Astrocyte of the spinal cord (primary cell): ENCODE measurements at regions not wholly inside any gene's neighbourhood (a gene's known extent, or its start where the extent isn't known, plus 50 kb on each side); places are given as distances from the start of the nearest gene placed in this dataset.
"Not testable (repeated sequence)": the region's sequence is repeated elsewhere in the genome, so short reads cannot be mapped to it uniquely, and the experiment has no call there.

ENCODE experiments used
- DNase-seq: peaks from one replicate; pipeline ENCODE4 v3.0.0; 2011; ENCODE audit warnings: low read depth, low spot score
- H3K4me3 ChIP-seq: 2 replicates; pipeline ENCODE4 v1.5.1; 2011; ENCODE audit warnings: low read depth, mild to moderate bottlenecking, low read length, moderate library complexity
- in situ Hi-C: cut with HindIII; loops from 2 replicates; pipeline ENCODE4 v1.10.0; 2017; ENCODE audit warnings: low sequenced_read_pairs
- TF ChIP-seq, protein P1 (sequence below): IDR thresholded peaks from 2 replicates; pipeline ENCODE4 v1.5.1; 2012; ENCODE audit warnings: low read depth, mild to moderate bottlenecking, low read length, inconsistent platforms

DNA sequence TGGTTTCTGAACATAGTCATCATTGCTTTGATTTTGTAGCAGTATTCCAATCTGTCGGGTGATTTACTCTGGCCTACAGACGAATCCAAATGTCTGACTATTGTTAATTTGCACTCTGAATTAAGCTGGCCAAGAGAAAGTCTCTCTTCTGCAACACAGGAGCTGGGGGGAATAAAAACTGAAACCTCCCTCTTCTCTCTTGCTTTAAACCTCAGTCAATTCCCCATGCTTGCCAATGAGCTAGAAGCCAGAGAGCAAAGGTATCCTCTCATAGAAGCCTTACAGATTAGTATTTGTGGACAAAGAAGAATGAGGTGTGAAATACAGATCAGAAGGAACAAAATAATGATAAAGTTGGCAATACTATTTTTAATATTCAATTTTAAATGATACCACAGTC is 353.9 kb upstream of the CDH10 start:
- TF ChIP-seq, protein P1, sequence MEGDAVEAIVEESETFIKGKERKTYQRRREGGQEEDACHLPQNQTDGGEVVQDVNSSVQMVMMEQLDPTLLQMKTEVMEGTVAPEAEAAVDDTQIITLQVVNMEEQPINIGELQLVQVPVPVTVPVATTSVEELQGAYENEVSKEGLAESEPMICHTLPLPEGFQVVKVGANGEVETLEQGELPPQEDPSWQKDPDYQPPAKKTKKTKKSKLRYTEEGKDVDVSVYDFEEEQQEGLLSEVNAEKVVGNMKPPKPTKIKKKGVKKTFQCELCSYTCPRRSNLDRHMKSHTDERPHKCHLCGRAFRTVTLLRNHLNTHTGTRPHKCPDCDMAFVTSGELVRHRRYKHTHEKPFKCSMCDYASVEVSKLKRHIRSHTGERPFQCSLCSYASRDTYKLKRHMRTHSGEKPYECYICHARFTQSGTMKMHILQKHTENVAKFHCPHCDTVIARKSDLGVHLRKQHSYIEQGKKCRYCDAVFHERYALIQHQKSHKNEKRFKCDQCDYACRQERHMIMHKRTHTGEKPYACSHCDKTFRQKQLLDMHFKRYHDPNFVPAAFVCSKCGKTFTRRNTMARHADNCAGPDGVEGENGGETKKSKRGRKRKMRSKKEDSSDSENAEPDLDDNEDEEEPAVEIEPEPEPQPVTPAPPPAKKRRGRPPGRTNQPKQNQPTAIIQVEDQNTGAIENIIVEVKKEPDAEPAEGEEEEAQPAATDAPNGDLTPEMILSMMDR: no peak
- no peak for DNase-seq
- H3K4me3 ChIP-seq: no peak overlapping the region
- in situ Hi-C loops: no loop called here

DNA sequence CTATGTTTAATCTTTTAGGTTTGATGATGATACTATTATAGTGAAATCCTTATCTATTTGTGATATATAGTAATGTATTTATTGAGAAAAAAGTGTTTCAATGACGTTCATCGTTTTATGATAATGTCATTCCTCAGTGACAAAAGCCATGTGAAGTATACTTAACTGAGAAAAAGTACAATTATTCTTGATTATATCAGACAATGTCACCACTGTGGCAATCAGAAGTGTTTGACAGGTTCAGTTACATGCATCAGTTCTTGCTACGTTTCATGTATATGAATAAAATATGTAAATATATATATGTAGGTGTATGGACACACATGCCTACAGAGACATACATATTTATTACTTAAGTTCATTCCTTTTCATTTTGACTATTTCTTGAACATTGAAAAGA is 341.5 kb upstream of the CDH10 start:
- TF ChIP-seq, protein P1: no peak
- DNase-seq: no peak
- in situ Hi-C loops: no loop called here
- no peak overlapping the region for H3K4me3 ChIP-seq

DNA sequence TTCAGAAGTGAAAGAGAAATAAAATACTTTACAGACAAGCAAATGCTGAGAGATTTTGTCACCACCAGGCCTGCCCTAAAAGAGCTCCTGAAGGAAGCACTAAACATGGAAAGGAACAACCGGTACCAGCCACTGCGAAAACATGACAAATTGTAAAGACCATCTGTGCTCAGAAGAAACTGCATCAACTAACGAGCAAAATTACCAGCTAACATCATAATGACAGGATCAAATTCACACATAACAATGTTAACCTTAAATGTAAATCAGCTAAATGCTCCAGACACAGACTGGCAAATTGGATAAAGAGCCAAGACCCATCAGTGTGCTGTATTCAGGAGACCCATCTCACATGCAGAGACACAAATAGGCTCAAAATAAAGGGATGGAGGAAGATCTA is 333.8 kb upstream of the CDH10 start:
- DNase-seq, H3K4me3 ChIP-seq, in situ Hi-C loops: not testable (repeated sequence)

DNA sequence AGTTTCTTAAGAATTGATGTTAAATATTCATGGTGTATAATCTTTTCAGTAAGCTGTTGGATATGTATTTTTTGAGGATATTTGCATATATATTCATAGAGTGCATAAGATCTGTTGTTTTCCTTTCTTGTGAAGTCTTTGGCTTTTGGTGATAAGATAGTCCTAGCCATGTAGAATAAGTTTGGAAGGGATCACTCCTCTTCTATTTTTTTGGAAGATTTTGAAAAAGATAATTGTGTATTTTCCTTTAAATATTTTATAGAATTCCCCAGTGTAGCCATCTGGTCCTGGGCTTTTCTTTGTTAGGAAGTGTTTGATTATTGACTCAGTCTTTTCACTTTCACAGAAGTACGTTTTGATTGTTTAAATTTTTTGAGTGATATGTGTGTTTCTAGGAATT is 318.8 kb upstream of the CDH10 start:
- TF ChIP-seq, protein P1: no peak
- DNase-seq: no peak
- H3K4me3 ChIP-seq: no peak overlapping the region
- in situ Hi-C loops: no loop called here

DNA sequence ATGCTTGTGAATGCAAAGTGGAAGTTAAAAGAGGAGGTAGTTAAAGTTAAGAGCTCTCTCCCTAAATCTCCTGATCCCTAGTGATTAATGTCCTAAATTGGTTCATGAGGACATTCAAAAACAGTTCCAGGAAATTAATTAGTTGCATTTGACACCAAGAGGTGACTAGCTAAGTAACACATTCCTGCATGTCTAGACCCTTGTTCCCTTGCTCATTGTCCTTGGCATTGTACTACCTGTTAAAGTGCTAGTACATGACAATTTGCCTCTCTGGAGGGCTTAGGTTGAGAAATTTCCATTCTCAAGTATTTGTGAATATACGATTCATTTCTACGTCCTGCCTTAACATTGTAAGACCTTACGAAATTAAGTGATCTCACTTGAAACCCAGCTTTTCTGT is 278.6 kb upstream of the CDH10 start:
- TF ChIP-seq, protein P1: no peak
- H3K4me3 ChIP-seq: no peak overlapping the region
- in situ Hi-C loops: no loop called here
- DNase-seq: no peak

DNA sequence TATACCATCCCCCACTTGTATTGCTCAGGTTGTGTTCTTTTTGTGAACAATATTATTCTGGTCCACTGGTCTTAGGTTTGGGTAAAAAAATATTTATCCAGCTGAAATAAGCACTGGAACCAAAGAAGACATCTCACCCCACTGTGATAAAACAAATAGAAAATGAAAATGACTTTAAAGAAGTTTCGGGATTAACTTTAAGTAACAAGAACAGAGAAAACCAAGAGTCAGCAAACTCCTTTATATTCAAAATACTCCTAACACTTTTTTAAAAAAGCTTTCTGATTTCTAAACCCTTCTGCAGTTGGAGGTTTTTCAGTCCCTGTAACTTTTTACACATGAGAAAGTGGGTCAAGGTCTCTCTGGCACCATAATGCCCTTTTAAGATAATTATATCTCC is 273.9 kb upstream of the CDH10 start:
- DNase-seq: no peak
- TF ChIP-seq, protein P1: no peak
- in situ Hi-C loops: no loop called here
- H3K4me3 ChIP-seq: no peak overlapping the region

DNA sequence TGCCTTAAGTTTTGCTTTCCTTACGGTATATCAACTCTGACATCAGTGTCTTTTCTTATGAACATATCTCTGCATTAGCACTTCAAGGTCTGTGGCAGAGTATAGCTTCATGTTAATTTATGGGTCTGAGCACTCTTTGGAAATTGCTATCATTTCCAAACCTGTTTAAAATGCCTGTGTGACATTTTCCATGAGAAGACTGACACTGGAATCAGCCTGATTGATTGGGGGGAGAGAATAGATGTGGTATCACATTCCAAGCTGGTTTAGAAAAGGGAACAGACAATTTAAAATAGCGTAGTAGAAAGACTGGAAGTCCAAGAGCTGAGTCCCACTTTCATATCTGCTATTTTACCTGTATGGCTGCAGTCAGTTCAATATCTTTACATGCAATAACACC is 272.1 kb upstream of the CDH10 start:
- TF ChIP-seq, protein P1: no peak
- in situ Hi-C loops: no loop called here
- no peak for DNase-seq
- H3K4me3 ChIP-seq: no peak overlapping the region
